ENCODE measurements at regions not wholly inside any gene's neighbourhood (a gene's known extent, or its start where the extent isn't known, plus 50 kb on each side); places are given as distances from the start of the nearest gene placed in this dataset.

DNA sequence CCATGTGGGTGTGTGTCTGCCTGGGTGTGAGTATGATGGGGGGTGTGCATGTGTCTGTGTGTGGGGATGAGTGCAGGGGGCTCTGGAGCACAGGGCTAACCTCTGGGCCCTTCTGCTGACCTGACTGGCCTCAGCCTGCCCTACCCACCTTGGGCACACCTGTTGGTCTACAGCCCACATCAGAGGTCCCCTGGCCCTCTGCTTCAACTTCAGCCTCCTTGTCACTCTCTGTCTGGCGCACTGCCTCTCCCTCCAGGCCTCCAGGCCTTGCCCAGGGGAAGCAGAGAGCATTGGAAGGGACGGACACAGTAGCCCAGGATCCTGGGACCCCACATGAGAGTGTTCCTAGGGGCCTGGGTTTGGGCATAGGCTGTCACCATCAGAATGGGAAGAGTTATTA lies 115.4 kb downstream of the EFNB1 start:
- TF ChIP-seq, protein P1, sequence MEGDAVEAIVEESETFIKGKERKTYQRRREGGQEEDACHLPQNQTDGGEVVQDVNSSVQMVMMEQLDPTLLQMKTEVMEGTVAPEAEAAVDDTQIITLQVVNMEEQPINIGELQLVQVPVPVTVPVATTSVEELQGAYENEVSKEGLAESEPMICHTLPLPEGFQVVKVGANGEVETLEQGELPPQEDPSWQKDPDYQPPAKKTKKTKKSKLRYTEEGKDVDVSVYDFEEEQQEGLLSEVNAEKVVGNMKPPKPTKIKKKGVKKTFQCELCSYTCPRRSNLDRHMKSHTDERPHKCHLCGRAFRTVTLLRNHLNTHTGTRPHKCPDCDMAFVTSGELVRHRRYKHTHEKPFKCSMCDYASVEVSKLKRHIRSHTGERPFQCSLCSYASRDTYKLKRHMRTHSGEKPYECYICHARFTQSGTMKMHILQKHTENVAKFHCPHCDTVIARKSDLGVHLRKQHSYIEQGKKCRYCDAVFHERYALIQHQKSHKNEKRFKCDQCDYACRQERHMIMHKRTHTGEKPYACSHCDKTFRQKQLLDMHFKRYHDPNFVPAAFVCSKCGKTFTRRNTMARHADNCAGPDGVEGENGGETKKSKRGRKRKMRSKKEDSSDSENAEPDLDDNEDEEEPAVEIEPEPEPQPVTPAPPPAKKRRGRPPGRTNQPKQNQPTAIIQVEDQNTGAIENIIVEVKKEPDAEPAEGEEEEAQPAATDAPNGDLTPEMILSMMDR (IDR thresholded peaks at IDR 0.05), result no peak
- no peak for TF ChIP-seq POLR2AphosphoS5 (IDR thresholded peaks at IDR 0.05)

All from stomach (tissue), 4 donors.